Brain microvascular endothelial cell (primary cell): ENCODE measurements at regions not wholly inside any gene's neighbourhood (a gene's known extent, or its start where the extent isn't known, plus 50 kb on each side); places are given as distances from the start of the nearest gene placed in this dataset.

Experiments
- DNase-seq: peaks from one replicate; pipeline ENCODE4 v3.0.0-alpha.2; 2020
- H3K27ac ChIP-seq: fragments of 250-450 bp; sonication (Bioruptor Pico); 2 replicates; pipeline ENCODE4 v1.5.1; 2020; ENCODE audit warnings: mild to moderate bottlenecking, moderate library complexity
- H3K27me3 ChIP-seq: fragments of 250-450 bp; sonication (Bioruptor Pico); replicated peaks from 2 replicates; pipeline ENCODE4 v1.5.1; 2020; ENCODE audit warnings: mild to moderate bottlenecking
- H3K36me3 ChIP-seq: fragments of 250-450 bp; sonication (Bioruptor Pico); replicated peaks from 2 replicates; pipeline ENCODE4 v1.5.1; 2020; ENCODE audit warnings: mild to moderate bottlenecking
- H3K4me3 ChIP-seq: 2 replicates; pipeline ENCODE4 v1.5.1; 2011; ENCODE audit warnings: low read depth, mild to moderate bottlenecking, control low read depth, low read length, moderate library complexity
- CTCF ChIP-seq: IDR thresholded peaks from 2 replicates; pipeline ENCODE4 v1.5.1; 2011; ENCODE audit warnings: low read depth, mild to moderate bottlenecking, moderate library complexity, low read length, control low read depth, inconsistent platforms; ENCODE audit errors: missing control alignments
- in situ Hi-C: cut with HindIII; loops from 2 replicates; pipeline ENCODE4 v1.10.0; 2017; ENCODE audit warnings: low sequenced_read_pairs, low pct_ligation_motif_present

GRCh38 chr6:80640176-80640575, 533.7 kb downstream of the BCKDHB start:
- H3K27me3 ChIP-seq = no peaks in the 10 kb centered on the region
- no peak for TF ChIP-seq CTCF
- H3K4me3 ChIP-seq = no peak overlapping the region
- no peak for DNase-seq
- H3K27ac ChIP-seq = peak overlapping the region; percentile 28
- H3K36me3 ChIP-seq = no peaks in the 10 kb centered on the region
- in situ Hi-C loops = no loop called here

DNA sequence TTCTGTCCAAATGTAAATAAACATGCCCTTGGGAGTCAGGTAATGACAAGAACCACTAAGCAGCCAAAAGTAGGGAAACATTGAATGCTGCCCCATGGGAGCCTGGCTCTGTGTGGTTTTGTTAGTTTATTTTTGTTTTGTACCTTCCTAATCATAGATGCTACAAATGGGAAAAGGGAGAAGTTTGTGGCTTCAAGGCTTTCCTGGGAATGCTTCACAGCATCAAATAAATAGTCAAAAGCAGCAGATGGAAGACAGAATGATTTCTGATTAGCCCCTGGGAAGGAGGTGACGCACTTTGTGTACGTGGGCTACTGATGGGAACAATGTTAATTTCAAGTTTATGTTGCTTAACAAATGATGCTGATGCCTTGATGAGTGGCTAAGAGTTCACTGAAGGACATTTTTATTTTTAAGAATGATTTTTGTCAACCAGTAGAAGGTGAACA, 532.7 kb downstream of the BCKDHB start:
- no peak for TF ChIP-seq CTCF
- in situ Hi-C loops = no loop called here
- Histone ChIP-seq H3K36me3 (no peaks in the 10 kb centered on the region), H3K27ac (peak overlapping the region; percentile 99), H3K27me3 (no peaks in the 10 kb centered on the region), H3K4me3 (no peak overlapping the region)
- DNase-seq = no peak

- peak overlapping the region; percentile 99 for H3K27ac ChIP-seq
- TF ChIP-seq CTCF = no peak
- H3K27me3 ChIP-seq = no peaks in the 10 kb centered on the region
- no peak overlapping the region for H3K4me3 ChIP-seq
- peak; percentile 98 for DNase-seq
- no peaks in the 10 kb centered on the region for H3K36me3 ChIP-seq
- in situ Hi-C loops = no loop called here
Measured at GRCh38 chr6:80638213-80639055, 532.0 kb downstream of the BCKDHB start.

- Histone ChIP-seq H3K27me3 (no peaks in the 10 kb centered on the region), H3K36me3 (no peaks in the 10 kb centered on the region), H3K4me3 (no peak overlapping the region), H3K27ac (peak overlapping the region; percentile 99)
- in situ Hi-C loops = no loop called here
- DNase-seq = peak; percentile 22
- no peak for TF ChIP-seq CTCF
Measured at GRCh38 chr6:80637312-80637711, 530.8 kb downstream of the BCKDHB start.

GRCh38 chr6:80636689-80637088, 530.2 kb downstream of the BCKDHB start:
- TF ChIP-seq CTCF = no peak
- in situ Hi-C loops = no loop called here
- Histone ChIP-seq H3K27ac (peak overlapping the region; percentile 99), H3K4me3 (no peak overlapping the region), H3K36me3 (no peaks in the 10 kb centered on the region), H3K27me3 (no peaks in the 10 kb centered on the region)
- DNase-seq = no peak

DNA sequence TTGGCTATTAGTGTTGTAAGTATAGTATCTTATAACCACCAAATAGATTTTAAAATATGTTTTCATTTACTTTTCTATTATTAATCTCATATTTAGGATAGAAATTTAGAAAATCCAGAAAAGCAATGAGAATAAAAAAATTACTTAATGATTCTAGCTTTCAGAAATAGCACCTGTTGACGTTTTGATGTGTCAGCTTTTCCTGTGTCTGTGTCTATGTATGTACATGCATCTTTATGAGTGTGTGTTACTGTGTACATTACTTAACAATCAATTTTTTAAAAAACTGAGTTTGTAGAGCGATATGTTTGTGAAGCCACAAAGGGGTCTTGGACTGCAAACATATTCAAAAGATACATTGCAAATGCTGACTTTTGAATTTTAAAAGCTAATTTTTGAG, 526.9 kb downstream of the BCKDHB start:
- in situ Hi-C loops = no loop called here
- Histone ChIP-seq H3K4me3 (no peak overlapping the region), H3K27ac (no peak overlapping the region), H3K36me3 (no peaks in the 10 kb centered on the region), H3K27me3 (no peaks in the 10 kb centered on the region)
- TF ChIP-seq CTCF = no peak
- DNase-seq = no peak
